Lower lobe of right lung (tissue), 2 donors: ENCODE measurements at regions not wholly inside any gene's neighbourhood (a gene's known extent, or its start where the extent isn't known, plus 50 kb on each side); places are given as distances from the start of the nearest gene placed in this dataset.

Experiments used
- ATAC-seq, 2 donors: fragments of 200-7000 bp; cut with Tn5 transposase; one replicate each; pipeline ENCODE4 v1.9.1; 2020 to 2022; ENCODE audit warnings: mild to moderate bottlenecking in 2 of 2, moderate library complexity in 2 of 2
- DNase-seq: peaks from one replicate; pipeline ENCODE4 v3.0.0-alpha.2; 2020
- H3K27ac ChIP-seq: fragments of 200-600 bp; one replicate; pipeline ENCODE4 v1.8.0; 2022
- H3K27me3 ChIP-seq: fragments of 200-600 bp; one replicate; pipeline ENCODE4 v1.8.0; 2022; ENCODE audit warnings: low read depth
- H3K36me3 ChIP-seq: fragments of 200-600 bp; one replicate; pipeline ENCODE4 v1.8.0; 2022; ENCODE audit warnings: mild to moderate bottlenecking
- H3K4me1 ChIP-seq: fragments of 200-600 bp; one replicate; pipeline ENCODE4 v1.8.0; 2022
- H3K4me3 ChIP-seq: fragments of 200-600 bp; one replicate; pipeline ENCODE4 v1.8.0; 2022; ENCODE audit warnings: mild to moderate bottlenecking
- H3K9me3 ChIP-seq: fragments of 200-600 bp; one replicate; pipeline ENCODE4 v1.8.0; 2022
- intact Hi-C: fragments of 100-400 bp; cut with DNase I; formaldehyde crosslinking; loops from one replicate; pipeline ENCODE4 v1.11.0; 2022
- TF ChIP-seq, protein P1 (sequence below): fragments of 200-600 bp; IDR thresholded peaks from one replicate; pipeline ENCODE4 v1.8.0; 2022; ENCODE audit warnings: antibody characterized with exemption, mild to moderate bottlenecking
- donor health status: DM: no; HTN: yes; CAD: no; lungs with severe emphysema.

DNA sequence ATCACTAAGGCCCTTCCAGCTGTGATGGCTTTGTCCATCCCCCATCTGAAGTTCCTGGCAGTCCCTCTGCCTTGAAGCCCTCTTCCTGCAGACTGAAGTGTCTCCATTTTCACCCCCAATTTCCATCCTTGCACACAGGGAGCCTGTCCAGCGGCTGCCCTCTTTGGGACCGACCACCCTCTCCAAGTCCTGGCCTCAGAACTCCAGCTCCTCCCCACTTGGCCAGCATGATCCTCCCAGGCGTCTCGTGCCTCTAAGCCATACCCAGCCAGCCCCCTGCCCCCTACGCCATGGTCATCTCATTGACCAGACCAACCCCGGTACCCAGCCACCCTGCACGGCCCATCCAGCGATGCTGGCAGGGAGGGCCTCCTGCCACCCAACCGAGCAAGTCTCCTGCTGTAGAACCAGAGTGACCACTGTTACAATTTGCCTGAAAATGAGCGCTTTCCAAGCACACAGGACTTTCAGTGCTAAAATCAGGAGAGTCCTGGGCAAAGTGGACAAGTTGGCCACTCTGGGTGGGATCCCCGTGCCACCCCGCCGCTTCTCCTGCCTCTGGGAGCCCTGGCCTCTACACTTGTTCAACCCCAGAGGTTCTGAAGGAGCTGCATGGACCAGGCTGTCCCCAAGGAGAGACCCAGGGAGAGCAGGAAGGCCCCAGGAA is 362.0 kb downstream of the SEC14L1 start:
- no peaks in the 10 kb centered on the region for H3K9me3 ChIP-seq
- intact Hi-C loops, result no loop called here
- H3K36me3 ChIP-seq, result peaks cover 27% of the 10 kb centered on the region
- no peak overlapping the region for H3K27ac ChIP-seq
- no peaks in the 10 kb centered on the region for H3K27me3 ChIP-seq
- no peak overlapping the region for H3K4me3 ChIP-seq
- TF ChIP-seq, protein P1, sequence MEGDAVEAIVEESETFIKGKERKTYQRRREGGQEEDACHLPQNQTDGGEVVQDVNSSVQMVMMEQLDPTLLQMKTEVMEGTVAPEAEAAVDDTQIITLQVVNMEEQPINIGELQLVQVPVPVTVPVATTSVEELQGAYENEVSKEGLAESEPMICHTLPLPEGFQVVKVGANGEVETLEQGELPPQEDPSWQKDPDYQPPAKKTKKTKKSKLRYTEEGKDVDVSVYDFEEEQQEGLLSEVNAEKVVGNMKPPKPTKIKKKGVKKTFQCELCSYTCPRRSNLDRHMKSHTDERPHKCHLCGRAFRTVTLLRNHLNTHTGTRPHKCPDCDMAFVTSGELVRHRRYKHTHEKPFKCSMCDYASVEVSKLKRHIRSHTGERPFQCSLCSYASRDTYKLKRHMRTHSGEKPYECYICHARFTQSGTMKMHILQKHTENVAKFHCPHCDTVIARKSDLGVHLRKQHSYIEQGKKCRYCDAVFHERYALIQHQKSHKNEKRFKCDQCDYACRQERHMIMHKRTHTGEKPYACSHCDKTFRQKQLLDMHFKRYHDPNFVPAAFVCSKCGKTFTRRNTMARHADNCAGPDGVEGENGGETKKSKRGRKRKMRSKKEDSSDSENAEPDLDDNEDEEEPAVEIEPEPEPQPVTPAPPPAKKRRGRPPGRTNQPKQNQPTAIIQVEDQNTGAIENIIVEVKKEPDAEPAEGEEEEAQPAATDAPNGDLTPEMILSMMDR, result no peak
- ATAC-seq (no peak), DNase-seq (no peak)
- no peaks in the 10 kb centered on the region for H3K4me1 ChIP-seq

GRCh38 chr17:77503293-77503655 is 362.5 kb downstream of the SEC14L1 start:
- TF ChIP-seq, protein P1, result no peak
- ATAC-seq (no peak), DNase-seq (no peak)
- Histone ChIP-seq H3K9me3 (no peaks in the 10 kb centered on the region), H3K4me3 (no peak overlapping the region), H3K27ac (no peak overlapping the region), H3K36me3 (peaks cover 22% of the 10 kb centered on the region), H3K4me1 (no peaks in the 10 kb centered on the region), H3K27me3 (no peaks in the 10 kb centered on the region)
- intact Hi-C loops, result no loop called here

DNA sequence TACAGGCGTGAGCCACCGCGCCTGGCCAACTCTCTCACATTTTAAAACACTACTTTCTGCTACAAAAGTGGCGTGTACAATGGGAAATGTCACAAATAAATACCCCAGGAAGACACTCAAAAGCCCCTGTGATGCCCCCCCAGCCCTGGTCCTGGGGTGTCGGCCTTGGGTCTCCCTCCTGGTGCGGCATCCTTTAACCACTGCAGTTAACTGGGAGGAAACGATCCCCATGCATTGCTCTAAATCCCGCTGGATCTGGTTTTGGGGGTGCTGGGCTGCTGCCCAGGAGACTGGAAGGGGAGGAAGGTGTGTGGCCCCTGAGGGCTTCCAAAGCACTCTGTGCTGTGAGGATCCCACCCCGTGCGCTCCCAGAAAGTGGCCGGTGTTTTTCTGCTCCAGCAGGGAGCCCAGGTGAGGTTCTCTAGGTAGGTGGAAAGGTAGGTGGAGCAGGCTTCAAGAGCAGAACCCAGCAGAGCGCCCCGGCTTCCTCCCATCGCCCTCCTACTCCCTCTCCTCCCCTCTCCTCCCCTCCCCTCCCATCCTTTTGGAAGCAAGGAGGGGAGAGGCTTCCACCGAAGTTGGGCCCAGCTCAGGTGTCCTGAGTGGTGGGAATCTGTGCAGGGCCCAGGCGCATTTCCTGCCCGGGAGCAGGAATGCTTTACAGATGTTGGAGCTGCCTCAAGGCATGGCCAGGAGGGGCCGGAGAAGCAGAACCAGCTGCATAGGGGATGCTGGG is 363.3 kb downstream of the SEC14L1 start:
- no peaks in the 10 kb centered on the region for H3K4me1 ChIP-seq
- no peak overlapping the region for H3K27ac ChIP-seq
- H3K27me3 ChIP-seq, result no peaks in the 10 kb centered on the region
- intact Hi-C loops, result no loop called here
- DNase-seq (no peak), ATAC-seq (no peak)
- no peak overlapping the region for H3K4me3 ChIP-seq
- TF ChIP-seq, protein P1, result no peak
- no peaks in the 10 kb centered on the region for H3K9me3 ChIP-seq
- peaks cover 17% of the 10 kb centered on the region for H3K36me3 ChIP-seq

- DNase-seq (no peak), ATAC-seq (no peak)
- H3K4me3 ChIP-seq, result no peak overlapping the region
- H3K27ac ChIP-seq, result no peak overlapping the region
- TF ChIP-seq, protein P1, result no peak
- H3K36me3 ChIP-seq, result peaks cover 11% of the 10 kb centered on the region
- no peaks in the 10 kb centered on the region for H3K9me3 ChIP-seq
- intact Hi-C loops, result no loop called here
- no peaks in the 10 kb centered on the region for H3K4me1 ChIP-seq
- no peaks in the 10 kb centered on the region for H3K27me3 ChIP-seq
These were observed 363.9 kb downstream of the SEC14L1 start for GRCh38 chr17:77504652-77505155.

GRCh38 chr17:77505181-77505639 is 364.4 kb downstream of the SEC14L1 start:
- H3K4me3 ChIP-seq, result no peak overlapping the region
- no peaks in the 10 kb centered on the region for H3K9me3 ChIP-seq
- DNase-seq (no peak), ATAC-seq (no peak)
- no peak overlapping the region for H3K27ac ChIP-seq
- no peaks in the 10 kb centered on the region for H3K4me1 ChIP-seq
- TF ChIP-seq, protein P1, result no peak
- intact Hi-C loops, result no loop called here
- peaks cover 6% of the 10 kb centered on the region for H3K36me3 ChIP-seq
- no peaks in the 10 kb centered on the region for H3K27me3 ChIP-seq
